Esophagus muscularis mucosa (tissue), 4 donors: ENCODE measurements at regions not wholly inside any gene's neighbourhood (a gene's known extent, or its start where the extent isn't known, plus 50 kb on each side); places are given as distances from the start of the nearest gene placed in this dataset.

Experiments
- DNase-seq: peaks from one replicate; pipeline ENCODE4 v3.0.0-alpha.2; 2017; ENCODE audit errors: extremely low spot score
- H3K27ac ChIP-seq, 4 donors: fragments of 200-600 bp; sonication (generic); replicated peaks in 1 of 4; 1 replicate in 3 of 4; 2 replicates in 1 of 4; pipeline ENCODE4 v1.5.1; 2016 to 2019; ENCODE audit warnings: mild to moderate bottlenecking in 1 of 4
- H3K27me3 ChIP-seq, 4 donors: fragments of 200-600 bp; sonication (generic); one replicate each; pipeline versions ENCODE4 v1.5.1 to v1.6.0; 2016 to 2019
- H3K36me3 ChIP-seq, 4 donors: fragments of 200-600 bp; sonication (generic); one replicate each; pipeline ENCODE4 v1.5.1; 2016 to 2019
- H3K4me1 ChIP-seq, 4 donors: fragments of 200-600 bp; sonication (generic); one replicate each; pipeline ENCODE4 v1.5.1; 2016 to 2019
- H3K4me3 ChIP-seq, 4 donors: fragments of 200-600 bp; sonication (generic); 1 replicate in 2 of 4; 2 replicates in 2 of 4; pipeline ENCODE4 v1.5.1; 2016 to 2019; ENCODE audit warnings: mild to moderate bottlenecking in 4 of 4, moderate library complexity in 1 of 4
- H3K9me3 ChIP-seq, 4 donors: fragments of 200-600 bp; sonication (generic); 1 replicate in 3 of 4; 2 replicates in 1 of 4; pipeline ENCODE4 v1.5.1; 2016 to 2019
- CTCF ChIP-seq, 3 experiments: fragments of 200-600 bp in 2 of 3; fragments of 450-650 bp in 1 of 3; sonication (generic) in 2 of 3; IDR thresholded peaks; one replicate each; pipeline ENCODE4 v1.5.1; 2017 to 2019; ENCODE audit warnings: antibody characterized with exemption in 3 of 3, mild to moderate bottlenecking in 2 of 3, moderate library complexity in 1 of 3
- EP300 ChIP-seq: sonication (generic); formaldehyde crosslinking; IDR thresholded peaks from one replicate; pipeline ENCODE4 v1.6.1; 2017; ENCODE audit warnings: antibody characterized with exemption
- POLR2A ChIP-seq: fragments of 450-650 bp; IDR thresholded peaks from one replicate; pipeline ENCODE4 v1.6.1; 2017; ENCODE audit warnings: antibody characterized with exemption, moderate library complexity, mild to moderate bottlenecking, low read depth
- POLR2AphosphoS5 ChIP-seq, 2 donors: sonication (generic); formaldehyde crosslinking; IDR thresholded peaks; one replicate each; pipeline ENCODE4 v1.6.1; 2017; ENCODE audit warnings: antibody characterized with exemption in 2 of 2
- WGBS: methylation state at CpG from one replicate; pipeline ENCODE4 v1.1.5; 2018; 5-methylcytosine and 5-hydroxymethylcytosine counted together
- intact Hi-C: fragments of 100-400 bp; cut with DNase I; formaldehyde crosslinking; loops from one replicate; pipeline ENCODE4 v1.15.1; 2023

GRCh38 chr5:163569284-163569683, 63.9 kb downstream of the MAT2B start:
- Histone ChIP-seq H3K36me3 (no peaks in the 10 kb centered on the region), H3K9me3 (no peaks in the 10 kb centered on the region), H3K4me1 (peaks cover 15 to 21% (median 20%) of the 10 kb centered on the region in 4 donors), H3K27me3 (peaks cover 0 to 36% (median 6%) of the 10 kb centered on the region in 4 donors), H3K27ac (no peak overlapping the region), H3K4me3 (no peak overlapping the region)
- intact Hi-C loops: no loop called here
- no peak for TF ChIP-seq POLR2A
- TF ChIP-seq CTCF (IDR thresholded peaks at IDR 0.05): no peak
- no peak for TF ChIP-seq POLR2AphosphoS5 (IDR thresholded peaks at IDR 0.05)
- TF ChIP-seq EP300: no peak
- WGBS: 70% methylated on average over 1 of the region's 1 CpG
- DNase-seq: no peak

- WGBS: 48% methylated on average over 3 of the region's 3 CpGs
- peak; percentile 72 for DNase-seq
- intact Hi-C loops: no loop called here
- H3K4me3 ChIP-seq: no peak overlapping the region
- H3K27ac ChIP-seq: no peak overlapping the region
- TF ChIP-seq POLR2A (no peak), EP300 (no peak)
- H3K27me3 ChIP-seq: peaks cover 0 to 12% (median 0%) of the 10 kb centered on the region in 4 donors
- H3K9me3 ChIP-seq: no peaks in the 10 kb centered on the region
- no peaks in the 10 kb centered on the region for H3K36me3 ChIP-seq
- H3K4me1 ChIP-seq: peaks cover 0 to under 1% (median under 1%) of the 10 kb centered on the region in 4 donors
These were observed 66.3 kb downstream of the MAT2B start for GRCh38 chr5:163571744-163572143.

DNA sequence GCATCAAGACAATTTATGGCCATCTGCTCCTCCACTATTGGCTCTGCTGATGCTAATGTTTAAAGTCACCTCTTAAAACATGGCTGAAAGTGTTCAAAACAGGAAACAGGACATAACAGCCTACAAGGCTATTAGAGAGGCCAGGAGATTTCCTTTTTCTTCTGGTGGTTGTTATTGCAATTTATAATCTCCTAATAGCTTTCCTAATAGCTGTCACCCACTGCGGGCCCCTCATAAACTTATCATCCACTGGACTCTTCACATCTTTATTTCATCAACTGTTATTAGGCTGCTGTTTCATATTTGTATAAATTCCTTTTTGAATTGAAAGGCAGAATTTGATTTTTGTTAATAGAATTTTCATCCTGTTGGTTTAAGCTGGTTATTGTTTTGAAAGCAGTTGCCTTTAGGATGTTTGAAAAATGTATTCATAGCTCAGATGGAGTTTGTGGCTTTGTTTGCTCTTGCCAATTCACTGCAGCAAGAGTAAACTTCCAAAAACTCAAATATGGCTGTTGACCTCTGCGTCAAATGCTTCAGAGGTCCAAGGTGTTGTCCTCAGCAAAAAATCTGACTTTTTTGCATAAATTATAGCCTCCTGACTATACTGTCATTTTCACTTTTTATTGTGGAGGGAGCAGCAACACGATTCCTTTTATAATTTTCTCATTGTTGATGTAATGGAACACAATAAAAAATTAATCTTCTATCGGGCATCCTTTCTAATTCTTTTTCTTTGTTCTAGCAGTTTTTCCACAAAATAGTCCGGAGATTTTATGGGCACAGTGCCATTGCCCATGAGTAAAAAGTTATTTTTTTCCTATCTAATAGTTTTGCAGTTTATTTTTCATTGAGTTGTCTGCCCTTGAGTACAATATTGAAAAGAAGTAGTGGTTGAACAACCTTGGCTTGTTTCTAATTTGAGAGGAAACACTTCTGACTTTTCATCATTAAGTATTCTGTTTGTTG, 69.3 kb downstream of the MAT2B start:
- H3K36me3 ChIP-seq: no peaks in the 10 kb centered on the region
- peaks cover 0 to 9% (median 0%) of the 10 kb centered on the region in 4 donors for H3K27me3 ChIP-seq
- no peaks in the 10 kb centered on the region for H3K9me3 ChIP-seq
- intact Hi-C loops: no loop called here
- no peak for DNase-seq
- H3K4me3 ChIP-seq: no peak overlapping the region
- no peak for TF ChIP-seq POLR2A
- TF ChIP-seq CTCF (IDR thresholded peaks at IDR 0.05): no peak
- no peak for TF ChIP-seq EP300
- no peak for TF ChIP-seq POLR2AphosphoS5 (IDR thresholded peaks at IDR 0.05)
- 59% methylated on average over 5 of the region's 5 CpGs for WGBS
- no peak overlapping the region for H3K27ac ChIP-seq
- no peaks in the 10 kb centered on the region for H3K4me1 ChIP-seq

DNA sequence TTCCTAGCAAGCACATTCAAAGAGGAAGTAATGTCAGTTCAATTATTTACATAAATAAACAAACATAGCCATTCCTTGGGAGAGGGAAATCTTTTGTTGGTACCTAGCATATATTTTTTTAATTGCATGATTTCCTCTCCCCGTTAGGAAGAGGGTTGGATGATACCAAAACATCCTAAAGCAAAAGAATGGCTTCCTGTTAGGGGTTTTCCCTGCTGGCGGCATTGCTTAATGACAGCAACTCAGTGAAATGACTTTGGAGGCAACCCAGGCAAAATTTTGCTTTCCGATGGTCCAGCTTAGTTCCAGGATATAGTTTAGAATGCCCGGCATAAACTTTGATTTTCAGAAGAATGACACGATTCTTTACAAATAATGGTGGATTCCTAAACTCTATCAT, 73.2 kb downstream of the MAT2B start:
- no peaks in the 10 kb centered on the region for H3K4me1 ChIP-seq

More for the DNA sequence above, 73.2 kb downstream of the MAT2B start:
- H3K27me3 ChIP-seq: no peaks in the 10 kb centered on the region
- no peaks in the 10 kb centered on the region for H3K9me3 ChIP-seq
- no peaks in the 10 kb centered on the region for H3K36me3 ChIP-seq
- no peak overlapping the region for H3K27ac ChIP-seq
- no peak overlapping the region for H3K4me3 ChIP-seq
- TF ChIP-seq POLR2AphosphoS5 (IDR thresholded peaks at IDR 0.05) (no peak), CTCF (IDR thresholded peaks at IDR 0.05) (no peak), POLR2A (no peak), EP300 (no peak)
- intact Hi-C loops: no loop called here
- no peak for DNase-seq
- WGBS: 76% methylated on average over 5 of the region's 5 CpGs
